C4-2B (cell line): ENCODE measurements at regions not wholly inside any gene's neighbourhood (a gene's known extent, or its start where the extent isn't known, plus 50 kb on each side); places are given as distances from the start of the nearest gene placed in this dataset.

ENCODE experiments used
- H3K27ac ChIP-seq: fragments of 450-650 bp; 2 replicates; pipeline ENCODE4 v1.5.1; 2017
- ZFX ChIP-seq: fragments of 450-650 bp; IDR thresholded peaks from 2 replicates; pipeline ENCODE4 v1.6.1; 2017
- TF ChIP-seq, protein P1 (sequence below): fragments of 450-650 bp; conservative IDR thresholded peaks from 2 replicates; pipeline ENCODE4 v1.5.1; 2017; ENCODE audit warnings: mild to moderate bottlenecking

DNA sequence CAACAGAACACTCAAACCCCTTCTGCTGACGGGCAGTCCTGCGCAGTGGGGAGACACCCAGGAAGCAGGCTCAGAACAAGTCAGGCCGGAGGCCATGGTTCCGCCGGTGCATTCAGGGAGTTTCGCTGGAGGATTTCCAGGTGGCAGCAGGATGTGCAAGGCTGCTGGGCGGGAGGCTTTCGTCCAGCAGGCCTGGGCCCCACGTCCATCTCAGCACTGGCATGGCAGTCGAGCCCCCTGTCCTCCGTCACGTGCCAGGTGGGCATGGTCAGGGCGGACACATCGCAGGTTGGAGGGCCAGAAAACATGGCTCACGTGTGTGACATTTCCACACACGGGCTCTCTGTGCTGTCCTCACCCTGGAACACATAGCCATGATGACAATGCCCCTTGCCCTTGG is 299.9 kb upstream of the IRX2 start:
- H3K27ac ChIP-seq = no peak overlapping the region

GRCh38 chr5:3050863-3051262 is 299.4 kb upstream of the IRX2 start:
- no peak for TF ChIP-seq ZFX
- TF ChIP-seq, protein P1, sequence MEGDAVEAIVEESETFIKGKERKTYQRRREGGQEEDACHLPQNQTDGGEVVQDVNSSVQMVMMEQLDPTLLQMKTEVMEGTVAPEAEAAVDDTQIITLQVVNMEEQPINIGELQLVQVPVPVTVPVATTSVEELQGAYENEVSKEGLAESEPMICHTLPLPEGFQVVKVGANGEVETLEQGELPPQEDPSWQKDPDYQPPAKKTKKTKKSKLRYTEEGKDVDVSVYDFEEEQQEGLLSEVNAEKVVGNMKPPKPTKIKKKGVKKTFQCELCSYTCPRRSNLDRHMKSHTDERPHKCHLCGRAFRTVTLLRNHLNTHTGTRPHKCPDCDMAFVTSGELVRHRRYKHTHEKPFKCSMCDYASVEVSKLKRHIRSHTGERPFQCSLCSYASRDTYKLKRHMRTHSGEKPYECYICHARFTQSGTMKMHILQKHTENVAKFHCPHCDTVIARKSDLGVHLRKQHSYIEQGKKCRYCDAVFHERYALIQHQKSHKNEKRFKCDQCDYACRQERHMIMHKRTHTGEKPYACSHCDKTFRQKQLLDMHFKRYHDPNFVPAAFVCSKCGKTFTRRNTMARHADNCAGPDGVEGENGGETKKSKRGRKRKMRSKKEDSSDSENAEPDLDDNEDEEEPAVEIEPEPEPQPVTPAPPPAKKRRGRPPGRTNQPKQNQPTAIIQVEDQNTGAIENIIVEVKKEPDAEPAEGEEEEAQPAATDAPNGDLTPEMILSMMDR = no peak
- no peak overlapping the region for H3K27ac ChIP-seq

More for the DNA sequence above, 299.9 kb upstream of the IRX2 start:
- TF ChIP-seq ZFX = no peak
- TF ChIP-seq, protein P1 = no peak

- TF ChIP-seq, protein P1 = no peak
- TF ChIP-seq ZFX = no peak
- no peak overlapping the region for H3K27ac ChIP-seq
Observed at GRCh38 chr5:3049261-3049660, 297.8 kb upstream of the IRX2 start.

- TF ChIP-seq, protein P1 = no peak
- no peak overlapping the region for H3K27ac ChIP-seq
Observed at GRCh38 chr5:3047212-3047774, 295.8 kb upstream of the IRX2 start.

DNA sequence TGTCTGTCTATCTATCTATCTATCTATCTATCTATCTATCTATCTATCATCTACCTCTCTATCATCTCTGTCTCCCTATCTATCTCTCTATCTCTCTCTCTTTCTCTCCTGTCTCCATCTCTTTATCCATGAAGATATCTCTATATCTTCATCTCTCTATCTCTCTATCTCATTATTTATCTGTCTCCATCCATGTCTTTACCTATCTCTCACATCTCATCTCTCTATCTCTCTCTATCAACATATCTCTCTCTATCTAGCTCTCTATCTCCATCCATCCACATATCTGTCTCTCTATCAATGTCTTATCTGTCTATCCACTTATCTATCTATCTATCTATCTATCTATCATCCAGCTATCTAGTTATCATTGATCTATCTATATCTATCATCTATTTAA is 292.1 kb upstream of the IRX2 start:
- no peak overlapping the region for H3K27ac ChIP-seq
- no peak for TF ChIP-seq ZFX
- TF ChIP-seq, protein P1 = no peak

- no peak overlapping the region for H3K27ac ChIP-seq
- TF ChIP-seq, protein P1 = no peak
- TF ChIP-seq ZFX = no peak
Observed at GRCh38 chr5:3041001-3041400, 289.5 kb upstream of the IRX2 start.

GRCh38 chr5:3036041-3036788 is 284.7 kb upstream of the IRX2 start:
- no peak for TF ChIP-seq ZFX
- TF ChIP-seq, protein P1 = no peak

More at GRCh38 chr5:3036041-3036788, 284.7 kb upstream of the IRX2 start:
- H3K27ac ChIP-seq = no peak overlapping the region
